ENCODE measurements at regions not wholly inside any gene's neighbourhood (a gene's known extent, or its start where the extent isn't known, plus 50 kb on each side); places are given as distances from the start of the nearest gene placed in this dataset.

GRCh38 chr17:77861133-77861695 lies 97.3 kb upstream of the TNRC6C start:
- H4K91ac ChIP-seq (ENCODE audit: low read depth, low read length, poor library complexity) = no peak overlapping the region
- no peak overlapping the region for H3K4me3 ChIP-seq (ENCODE audit: low read length in 2 of 2)
- H3K27ac ChIP-seq (replicated peaks; ENCODE audit: low read length) = no peak overlapping the region
- no peak overlapping the region for H2BK5ac ChIP-seq (ENCODE audit: low read length)
- no peak overlapping the region for H2BK12ac ChIP-seq (ENCODE audit: low read length)
- H3K9me3 ChIP-seq (replicated peaks in 1 of 2; ENCODE audit: control insufficient read depth in 2 of 2, insufficient read depth in 1 of 2, low read depth in 1 of 2, low read length in 2 of 2) = peaks cover 0 to 2% of the 10 kb centered on the region in 2 donors
- no peak overlapping the region for H3K4me2 ChIP-seq (ENCODE audit: insufficient read depth, low read length, poor library complexity, severe bottlenecking)
- H2AFZ ChIP-seq (ENCODE audit: low read length) = no peak overlapping the region
- H4K8ac ChIP-seq (ENCODE audit: low read depth, low read length) = no peak overlapping the region
- H3K14ac ChIP-seq (ENCODE audit: low read length) = no peak overlapping the region
- H2BK15ac ChIP-seq (ENCODE audit: low read length) = no peak overlapping the region
- no peaks in the 10 kb centered on the region for H3K36me3 ChIP-seq (replicated peaks in 1 of 2; ENCODE audit: control insufficient read depth in 2 of 2, insufficient read depth in 2 of 2, low read length in 2 of 2)
- no peak overlapping the region for H3K4ac ChIP-seq (ENCODE audit: low read length)
- H3K27me3 ChIP-seq (ENCODE audit: control insufficient read depth in 3 of 3, insufficient read depth in 3 of 3, low read depth in 1 of 3, low read length in 3 of 3) = peaks cover 0 to 13% (median 0%) of the 10 kb centered on the region in 3 experiments
- H2BK120ac ChIP-seq (ENCODE audit: low read depth, low read length) = no peak overlapping the region
- H2AK5ac ChIP-seq (ENCODE audit: low read depth, low read length) = no peak overlapping the region
- 100% methylated on average over 1 of the region's 1 CpG for WGBS, 2 donors (ENCODE audit: extremely low coverage in 2 of 2, insufficient read length in 2 of 2, insufficient replicate concordance in 1 of 2)
- no peak for DNase-seq (ENCODE audit: low spot score)
- peaks cover 2 to 7% of the 10 kb centered on the region in 2 donors for H3K4me1 ChIP-seq (ENCODE audit: control insufficient read depth in 2 of 2, insufficient read depth in 1 of 2, low read depth in 1 of 2, low read length in 2 of 2)
- no peak overlapping the region for H3K9ac ChIP-seq (ENCODE audit: low read depth, low read length, poor library complexity)
- no peak overlapping the region for H3K18ac ChIP-seq (ENCODE audit: low read length)
- H3K79me1 ChIP-seq (ENCODE audit: low read depth, low read length) = no peaks in the 10 kb centered on the region
- H3K23ac ChIP-seq (ENCODE audit: low read depth, low read length, poor library complexity) = no peak overlapping the region

- Histone ChIP-seq H3K18ac (ENCODE audit: low read length) (peak overlapping the region; percentile 77), H3K36me3 (replicated peaks in 1 of 2; ENCODE audit: control insufficient read depth in 2 of 2, insufficient read depth in 2 of 2, low read length in 2 of 2) (no peaks in the 10 kb centered on the region), H3K4me1 (ENCODE audit: control insufficient read depth in 2 of 2, insufficient read depth in 1 of 2, low read depth in 1 of 2, low read length in 2 of 2) (peaks cover 2 to 7% of the 10 kb centered on the region in 2 donors), H3K79me1 (ENCODE audit: low read depth, low read length) (no peaks in the 10 kb centered on the region), H3K27me3 (ENCODE audit: control insufficient read depth in 3 of 3, insufficient read depth in 3 of 3, low read depth in 1 of 3, low read length in 3 of 3) (peaks cover 0 to 13% (median 0%) of the 10 kb centered on the region in 3 experiments), H3K23ac (ENCODE audit: low read depth, low read length, poor library complexity) (no peak overlapping the region), H3K4ac (ENCODE audit: low read length) (no peak overlapping the region), H3K4me2 (ENCODE audit: insufficient read depth, low read length, poor library complexity, severe bottlenecking) (no peak overlapping the region), H3K9me3 (replicated peaks in 1 of 2; ENCODE audit: control insufficient read depth in 2 of 2, insufficient read depth in 1 of 2, low read depth in 1 of 2, low read length in 2 of 2) (peaks cover 0 to 2% of the 10 kb centered on the region in 2 donors), H2BK12ac (ENCODE audit: low read length) (peak overlapping the region; percentile 28), H2BK15ac (ENCODE audit: low read length) (no peak overlapping the region), H4K8ac (ENCODE audit: low read depth, low read length) (no peak overlapping the region), H4K91ac (ENCODE audit: low read depth, low read length, poor library complexity) (no peak overlapping the region), H3K4me3 (ENCODE audit: low read length in 2 of 2) (peak overlapping the region in 1 of 2 donors; percentile 56), H3K14ac (ENCODE audit: low read length) (peak overlapping the region; percentile 39), H2AFZ (ENCODE audit: low read length) (no peak overlapping the region), H2BK5ac (ENCODE audit: low read length) (no peak overlapping the region), H3K27ac (replicated peaks; ENCODE audit: low read length) (no peak overlapping the region), H2AK5ac (ENCODE audit: low read depth, low read length) (peak overlapping the region; percentile 48), H3K9ac (ENCODE audit: low read depth, low read length, poor library complexity) (no peak overlapping the region), H2BK120ac (ENCODE audit: low read depth, low read length) (no peak overlapping the region)
- DNase-seq (ENCODE audit: low spot score) = no peak
- no CpG with 5 or more reads among the region's 13 CpGs for WGBS, 2 donors (ENCODE audit: extremely low coverage in 2 of 2, insufficient read length in 2 of 2, insufficient replicate concordance in 1 of 2)
Measured at GRCh38 chr17:77861981-77862645, 96.4 kb upstream of the TNRC6C start.

- WGBS, 2 donors (ENCODE audit: extremely low coverage in 2 of 2, insufficient read length in 2 of 2, insufficient replicate concordance in 1 of 2) = no CpG with 5 or more reads among the region's 14 CpGs
Measured at GRCh38 chr17:77862890-77863813, 95.4 kb upstream of the TNRC6C start.

GRCh38 chr17:77863814-77864161 lies 94.7 kb upstream of the TNRC6C start:
- Histone ChIP-seq H4K91ac (ENCODE audit: low read depth, low read length, poor library complexity) (no peak overlapping the region), H3K9me3 (replicated peaks in 1 of 2; ENCODE audit: control insufficient read depth in 2 of 2, insufficient read depth in 1 of 2, low read depth in 1 of 2, low read length in 2 of 2) (peaks cover 0 to 2% of the 10 kb centered on the region in 2 donors), H3K4me3 (ENCODE audit: low read length in 2 of 2) (no peak overlapping the region), H3K23ac (ENCODE audit: low read depth, low read length, poor library complexity) (no peak overlapping the region), H2BK5ac (ENCODE audit: low read length) (no peak overlapping the region), H2BK120ac (ENCODE audit: low read depth, low read length) (no peak overlapping the region), H2BK15ac (ENCODE audit: low read length) (peak overlapping the region; percentile 45), H3K18ac (ENCODE audit: low read length) (peak overlapping the region; percentile 8), H2BK12ac (ENCODE audit: low read length) (no peak overlapping the region), H3K27me3 (ENCODE audit: control insufficient read depth in 3 of 3, insufficient read depth in 3 of 3, low read depth in 1 of 3, low read length in 3 of 3) (peaks cover 0 to 20% (median 0%) of the 10 kb centered on the region in 3 experiments), H3K36me3 (replicated peaks in 1 of 2; ENCODE audit: control insufficient read depth in 2 of 2, insufficient read depth in 2 of 2, low read length in 2 of 2) (no peaks in the 10 kb centered on the region), H3K9ac (ENCODE audit: low read depth, low read length, poor library complexity) (no peak overlapping the region), H3K27ac (replicated peaks; ENCODE audit: low read length) (no peak overlapping the region), H2AFZ (ENCODE audit: low read length) (peak overlapping the region; percentile 64), H3K79me1 (ENCODE audit: low read depth, low read length) (no peaks in the 10 kb centered on the region), H3K14ac (ENCODE audit: low read length) (no peak overlapping the region), H2AK5ac (ENCODE audit: low read depth, low read length) (no peak overlapping the region), H3K4ac (ENCODE audit: low read length) (no peak overlapping the region), H3K4me2 (ENCODE audit: insufficient read depth, low read length, poor library complexity, severe bottlenecking) (no peak overlapping the region), H4K8ac (ENCODE audit: low read depth, low read length) (no peak overlapping the region), H3K4me1 (ENCODE audit: control insufficient read depth in 2 of 2, insufficient read depth in 1 of 2, low read depth in 1 of 2, low read length in 2 of 2) (peaks cover 2 to 7% of the 10 kb centered on the region in 2 donors)
- WGBS, 2 donors (ENCODE audit: extremely low coverage in 2 of 2, insufficient read length in 2 of 2, insufficient replicate concordance in 1 of 2) = no CpG with 5 or more reads among the region's 12 CpGs
- DNase-seq (ENCODE audit: low spot score) = no peak

More at GRCh38 chr17:77862890-77863813, 95.4 kb upstream of the TNRC6C start:
- H2AFZ ChIP-seq (ENCODE audit: low read length) = peak overlapping the region; percentile 64
- no peaks in the 10 kb centered on the region for H3K36me3 ChIP-seq (replicated peaks in 1 of 2; ENCODE audit: control insufficient read depth in 2 of 2, insufficient read depth in 2 of 2, low read length in 2 of 2)
- no peak overlapping the region for H2BK15ac ChIP-seq (ENCODE audit: low read length)
- no peak overlapping the region for H3K4me3 ChIP-seq (ENCODE audit: low read length in 2 of 2)
- H3K14ac ChIP-seq (ENCODE audit: low read length) = no peak overlapping the region
- no peak overlapping the region for H2BK12ac ChIP-seq (ENCODE audit: low read length)
- H2BK5ac ChIP-seq (ENCODE audit: low read length) = no peak overlapping the region
- H4K91ac ChIP-seq (ENCODE audit: low read depth, low read length, poor library complexity) = no peak overlapping the region
- peak overlapping the region; percentile 40 for H3K18ac ChIP-seq (ENCODE audit: low read length)
- no peak overlapping the region for H4K8ac ChIP-seq (ENCODE audit: low read depth, low read length)
- H3K27me3 ChIP-seq (ENCODE audit: control insufficient read depth in 3 of 3, insufficient read depth in 3 of 3, low read depth in 1 of 3, low read length in 3 of 3) = peaks cover 0 to 17% (median 0%) of the 10 kb centered on the region in 3 experiments
- no peak overlapping the region for H2AK5ac ChIP-seq (ENCODE audit: low read depth, low read length)
- H3K9me3 ChIP-seq (replicated peaks in 1 of 2; ENCODE audit: control insufficient read depth in 2 of 2, insufficient read depth in 1 of 2, low read depth in 1 of 2, low read length in 2 of 2) = peaks cover 0 to 2% of the 10 kb centered on the region in 2 donors
- no peak overlapping the region for H2BK120ac ChIP-seq (ENCODE audit: low read depth, low read length)
- no peak overlapping the region for H3K27ac ChIP-seq (replicated peaks; ENCODE audit: low read length)
- H3K9ac ChIP-seq (ENCODE audit: low read depth, low read length, poor library complexity) = no peak overlapping the region
- H3K79me1 ChIP-seq (ENCODE audit: low read depth, low read length) = no peaks in the 10 kb centered on the region
- peaks cover 2 to 7% of the 10 kb centered on the region in 2 donors for H3K4me1 ChIP-seq (ENCODE audit: control insufficient read depth in 2 of 2, insufficient read depth in 1 of 2, low read depth in 1 of 2, low read length in 2 of 2)
- no peak overlapping the region for H3K4ac ChIP-seq (ENCODE audit: low read length)
- no peak for DNase-seq (ENCODE audit: low spot score)
- no peak overlapping the region for H3K23ac ChIP-seq (ENCODE audit: low read depth, low read length, poor library complexity)
- H3K4me2 ChIP-seq (ENCODE audit: insufficient read depth, low read length, poor library complexity, severe bottlenecking) = no peak overlapping the region
